Transverse colon (tissue), 4 donors: ENCODE measurements at regions not wholly inside any gene's neighbourhood (a gene's known extent, or its start where the extent isn't known, plus 50 kb on each side); places are given as distances from the start of the nearest gene placed in this dataset.

Experiments used
- DNase-seq: peaks from one replicate; pipeline ENCODE4 v3.0.0-alpha.2; 2019
- H3K27ac ChIP-seq, 4 donors: fragments of 200-600 bp; sonication (generic); 2 replicates each; pipeline ENCODE4 v1.5.1; 2016 to 2018; ENCODE audit warnings: inconsistent platforms in 4 of 4
- H3K27me3 ChIP-seq: fragments of 200-600 bp; sonication (generic); 2 replicates; pipeline ENCODE4 v1.5.1; 2017; ENCODE audit warnings: inconsistent platforms
- H3K36me3 ChIP-seq, 4 donors: fragments of 200-600 bp; sonication (generic); 2 replicates each; pipeline ENCODE4 v1.5.1; 2017 to 2019; ENCODE audit warnings: inconsistent platforms in 4 of 4
- H3K4me1 ChIP-seq, 4 donors: fragments of 200-600 bp; sonication (generic); 2 replicates each; pipeline ENCODE4 v1.5.1; 2017 to 2020; ENCODE audit warnings: inconsistent platforms in 4 of 4
- H3K4me3 ChIP-seq, 4 donors: fragments of 200-600 bp; sonication (generic); 1 replicate in 1 of 4; 2 replicates in 3 of 4; pipeline versions ENCODE4 v1.5.1 to v1.6.1; 2017 to 2019; ENCODE audit warnings: inconsistent platforms in 4 of 4
- H3K9me3 ChIP-seq, 2 donors: fragments of 200-600 bp; sonication (generic); 2 replicates each; pipeline ENCODE4 v1.5.1; 2017 to 2019; ENCODE audit warnings: inconsistent platforms in 2 of 2
- EP300 ChIP-seq: sonication (generic); formaldehyde crosslinking; IDR thresholded peaks from one replicate; pipeline ENCODE4 v1.6.1; 2017; ENCODE audit warnings: antibody characterized with exemption, low read depth
- POLR2A ChIP-seq: fragments of 450-650 bp; IDR thresholded peaks from one replicate; pipeline ENCODE4 v1.6.1; 2016; ENCODE audit warnings: antibody characterized with exemption, mild to moderate bottlenecking, moderate library complexity
- POLR2AphosphoS5 ChIP-seq, 3 donors: sonication (generic); formaldehyde crosslinking; IDR thresholded peaks; one replicate each; pipeline ENCODE4 v1.6.1; 2016; ENCODE audit warnings: antibody characterized with exemption in 3 of 3
- WGBS, 2 donors: methylation state at CpG; one replicate each; pipeline ENCODE4 v1.1.5; 2018; ENCODE audit warnings: low coverage in 1 of 2; 5-methylcytosine and 5-hydroxymethylcytosine counted together
- in situ Hi-C, 4 donors: fragments of 200-750 bp; cut with MboI; loops; one replicate each; pipeline versions ENCODE4 v1.15.0 to v1.15.1; 2017; ENCODE audit warnings: low sequenced_read_pairs in 3 of 4, low pct_ligation_motif_present in 1 of 4, low pct_unique_long_range_greater_than_20kb in 1 of 4
- intact Hi-C: fragments of 100-400 bp; cut with DNase I; formaldehyde crosslinking; loops from one replicate; pipeline ENCODE4 v1.15.1; 2023; ENCODE audit warnings: low total_unique reads
- TF ChIP-seq, protein P1 (sequence below), 5 experiments: fragments of 200-600 bp in 3 of 5; fragments of 450-650 bp in 2 of 5; sonication (generic) in 3 of 5; IDR thresholded peaks; 1 replicate in 2 of 5; 2 replicates in 3 of 5; pipeline ENCODE4 v1.5.1; 2016 to 2017; ENCODE audit warnings: antibody characterized with exemption in 5 of 5, inconsistent platforms in 3 of 5, mild to moderate bottlenecking in 2 of 5, moderate library complexity in 1 of 5

DNA sequence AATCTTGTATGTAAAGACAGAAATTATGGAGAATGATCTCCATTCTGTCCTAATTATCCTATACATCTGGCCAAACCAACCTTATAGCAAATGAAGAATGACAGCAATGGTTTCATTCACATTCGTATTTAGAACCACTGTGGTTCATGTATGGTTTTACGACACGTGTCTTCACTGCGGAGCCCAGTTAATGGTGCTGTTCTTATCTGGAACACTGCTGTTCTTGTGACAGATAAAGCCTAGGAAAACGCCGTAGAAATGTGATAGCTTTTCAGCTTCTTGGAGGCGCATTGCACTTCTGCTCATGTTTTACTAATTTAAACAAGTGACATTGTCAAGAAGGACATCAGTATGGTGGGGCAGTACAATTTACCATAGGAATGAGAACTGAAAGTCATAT lies 2266.4 kb upstream of the TENM3 start:
- intact Hi-C loops = no loop called here
- in situ Hi-C loops = no loop called here
- DNase-seq = no peak

DNA sequence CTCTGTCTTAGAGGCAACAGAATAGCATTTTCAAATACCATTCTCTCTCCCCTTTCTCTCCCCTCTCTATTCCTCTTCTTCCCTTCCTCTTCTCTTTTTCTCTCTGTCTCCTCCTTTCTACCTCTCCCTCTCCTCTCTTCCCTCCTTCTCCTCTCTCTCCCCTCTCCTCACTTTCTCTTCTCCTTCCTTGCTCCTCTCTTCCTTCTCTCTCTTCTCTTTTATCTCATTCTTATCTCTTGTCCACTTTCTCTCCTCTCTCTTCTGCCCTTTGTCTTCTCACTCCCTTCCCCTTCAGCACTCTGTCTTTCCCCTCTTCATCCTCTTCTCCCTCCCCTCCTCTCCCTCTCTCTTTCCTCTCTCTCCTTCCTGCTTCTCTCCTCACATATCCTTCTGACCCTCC lies 2265.8 kb upstream of the TENM3 start:
- intact Hi-C loops = no loop called here
- DNase-seq = no peak

More for the DNA sequence above, 2266.4 kb upstream of the TENM3 start:
- Histone ChIP-seq H3K36me3 (no peaks in the 10 kb centered on the region), H3K9me3 (no peaks in the 10 kb centered on the region), H3K27me3 (no peaks in the 10 kb centered on the region), H3K4me1 (no peaks in the 10 kb centered on the region), H3K4me3 (no peak overlapping the region), H3K27ac (no peak overlapping the region)
- no peak for TF ChIP-seq POLR2A
- no peak for TF ChIP-seq EP300
- no peak for TF ChIP-seq POLR2AphosphoS5 (IDR thresholded peaks at IDR 0.05)
- TF ChIP-seq, protein P1, sequence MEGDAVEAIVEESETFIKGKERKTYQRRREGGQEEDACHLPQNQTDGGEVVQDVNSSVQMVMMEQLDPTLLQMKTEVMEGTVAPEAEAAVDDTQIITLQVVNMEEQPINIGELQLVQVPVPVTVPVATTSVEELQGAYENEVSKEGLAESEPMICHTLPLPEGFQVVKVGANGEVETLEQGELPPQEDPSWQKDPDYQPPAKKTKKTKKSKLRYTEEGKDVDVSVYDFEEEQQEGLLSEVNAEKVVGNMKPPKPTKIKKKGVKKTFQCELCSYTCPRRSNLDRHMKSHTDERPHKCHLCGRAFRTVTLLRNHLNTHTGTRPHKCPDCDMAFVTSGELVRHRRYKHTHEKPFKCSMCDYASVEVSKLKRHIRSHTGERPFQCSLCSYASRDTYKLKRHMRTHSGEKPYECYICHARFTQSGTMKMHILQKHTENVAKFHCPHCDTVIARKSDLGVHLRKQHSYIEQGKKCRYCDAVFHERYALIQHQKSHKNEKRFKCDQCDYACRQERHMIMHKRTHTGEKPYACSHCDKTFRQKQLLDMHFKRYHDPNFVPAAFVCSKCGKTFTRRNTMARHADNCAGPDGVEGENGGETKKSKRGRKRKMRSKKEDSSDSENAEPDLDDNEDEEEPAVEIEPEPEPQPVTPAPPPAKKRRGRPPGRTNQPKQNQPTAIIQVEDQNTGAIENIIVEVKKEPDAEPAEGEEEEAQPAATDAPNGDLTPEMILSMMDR (IDR thresholded peaks at IDR 0.05) = no peak
- 85 to 90% methylated on average over 7 of the region's 7 CpGs for WGBS, 2 donors

DNA sequence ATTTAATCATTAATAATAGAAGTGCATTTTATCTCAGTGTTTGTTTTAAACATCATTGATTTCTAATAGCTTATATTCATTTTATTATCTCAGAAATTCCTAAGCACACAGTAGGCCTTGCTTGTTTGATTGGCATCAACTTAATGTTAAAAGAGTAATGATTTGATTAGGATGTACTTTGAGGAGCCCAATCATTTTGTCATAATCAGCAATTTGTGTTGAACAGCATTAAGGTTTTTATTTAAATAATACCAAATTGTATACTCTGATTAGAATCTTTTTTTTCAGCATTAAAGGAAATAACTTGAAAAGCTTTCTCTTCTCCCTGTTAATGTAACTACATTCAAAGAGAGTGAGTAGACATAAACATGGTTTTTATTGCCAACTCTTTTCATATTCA lies 2262.0 kb upstream of the TENM3 start:
- intact Hi-C loops (no loop called here), in situ Hi-C loops (no loop called here)
- no peaks in the 10 kb centered on the region for H3K9me3 ChIP-seq
- no peaks in the 10 kb centered on the region for H3K36me3 ChIP-seq
- H3K4me1 ChIP-seq = no peaks in the 10 kb centered on the region
- no peak overlapping the region for H3K27ac ChIP-seq
- H3K27me3 ChIP-seq = no peaks in the 10 kb centered on the region
- H3K4me3 ChIP-seq = no peak overlapping the region
- no peak for DNase-seq
- TF ChIP-seq POLR2AphosphoS5 (IDR thresholded peaks at IDR 0.05) (no peak), POLR2A (no peak), EP300 (no peak)
- TF ChIP-seq, protein P1 (IDR thresholded peaks at IDR 0.05) = no peak

More for the DNA sequence above, 2265.8 kb upstream of the TENM3 start:
- no peak for TF ChIP-seq EP300
- TF ChIP-seq, protein P1 (IDR thresholded peaks at IDR 0.05) = no peak
- TF ChIP-seq POLR2AphosphoS5 (IDR thresholded peaks at IDR 0.05) = no peak
- TF ChIP-seq POLR2A = no peak
- H3K27ac ChIP-seq = no peak overlapping the region
- H3K9me3 ChIP-seq = no peaks in the 10 kb centered on the region
- no peaks in the 10 kb centered on the region for H3K36me3 ChIP-seq
- H3K27me3 ChIP-seq = no peaks in the 10 kb centered on the region
- H3K4me3 ChIP-seq = no peak overlapping the region
- in situ Hi-C loops = no loop called here
- no peaks in the 10 kb centered on the region for H3K4me1 ChIP-seq

DNA sequence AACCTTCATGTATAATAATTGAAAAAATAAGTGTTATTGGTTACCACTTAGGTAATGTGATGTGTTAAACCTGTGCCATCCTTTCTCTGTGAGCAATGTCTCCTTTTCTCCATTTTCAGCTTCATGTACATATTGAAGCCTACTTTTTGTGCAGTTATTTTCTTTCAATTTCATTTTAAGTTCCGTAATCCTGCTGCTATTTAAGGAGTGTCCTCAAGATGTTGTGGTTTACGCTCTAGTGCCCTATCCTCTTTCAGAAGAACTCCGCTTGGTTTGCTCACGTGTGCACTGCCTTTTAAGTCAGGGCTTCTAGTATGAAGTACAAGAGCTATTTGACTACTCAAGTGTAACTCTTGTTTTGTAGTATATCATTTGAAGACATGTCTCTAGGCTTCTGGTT lies 2253.2 kb upstream of the TENM3 start:
- DNase-seq = no peak
- H3K9me3 ChIP-seq = no peaks in the 10 kb centered on the region
- 59 to 68% methylated on average over 4 of the region's 4 CpGs for WGBS, 2 donors
- H3K27me3 ChIP-seq = no peaks in the 10 kb centered on the region
- no peak overlapping the region for H3K27ac ChIP-seq
- in situ Hi-C loops (no loop called here), intact Hi-C loops (no loop called here)
- H3K36me3 ChIP-seq = no peaks in the 10 kb centered on the region
- TF ChIP-seq POLR2A (no peak), POLR2AphosphoS5 (IDR thresholded peaks at IDR 0.05) (no peak), EP300 (no peak)
- TF ChIP-seq, protein P1 (IDR thresholded peaks at IDR 0.05) = no peak
- H3K4me1 ChIP-seq = no peaks in the 10 kb centered on the region
- H3K4me3 ChIP-seq = no peak overlapping the region
